HG03060 (cell line): ENCODE measurements at regions not wholly inside any gene's neighbourhood (a gene's known extent, or its start where the extent isn't known, plus 50 kb on each side); places are given as distances from the start of the nearest gene placed in this dataset.

Experiments
- ATAC-seq: cut with Tn5 transposase; IDR thresholded peaks from one replicate; pipeline ENCODE4 v1.9.1; 2021; ENCODE audit warnings: low read depth, moderate number of reproducible peaks; ENCODE audit not compliant: unreplicated experiment

GRCh38 chr1:208536212-208536611 is 292.0 kb upstream of the PLXNA2 start:
- ATAC-seq, result no peak

GRCh38 chr1:208537198-208537597 is 293.0 kb upstream of the PLXNA2 start:
- ATAC-seq, result no peak

- ATAC-seq, result no peak
Observed at GRCh38 chr1:208538078-208538477, 293.9 kb upstream of the PLXNA2 start.

GRCh38 chr1:208538587-208538986 is 294.4 kb upstream of the PLXNA2 start:
- no peak for ATAC-seq

- no peak for ATAC-seq
Observed at GRCh38 chr1:208540724-208541123, 296.5 kb upstream of the PLXNA2 start.

GRCh38 chr1:208541225-208541855 is 297.2 kb upstream of the PLXNA2 start:
- ATAC-seq, result no peak

- no peak for ATAC-seq
Observed at GRCh38 chr1:208542309-208542708, 298.1 kb upstream of the PLXNA2 start.

- no peak for ATAC-seq
Observed at GRCh38 chr1:208544053-208544452, 299.9 kb upstream of the PLXNA2 start.

GRCh38 chr1:208544794-208545193 is 300.6 kb upstream of the PLXNA2 start:
- ATAC-seq, result no peak

- ATAC-seq, result no peak
Observed at GRCh38 chr1:208551024-208551423, 306.8 kb upstream of the PLXNA2 start.

- ATAC-seq, result no peak
Observed at GRCh38 chr1:208551633-208552320, 307.6 kb upstream of the PLXNA2 start.

GRCh38 chr1:208552928-208553327 is 308.7 kb upstream of the PLXNA2 start:
- no peak for ATAC-seq

- ATAC-seq, result no peak
Observed at GRCh38 chr1:208556461-208556860, 312.3 kb upstream of the PLXNA2 start.

GRCh38 chr1:208557046-208557722 is 313.0 kb upstream of the PLXNA2 start:
- no peak for ATAC-seq

- no peak for ATAC-seq
Observed at GRCh38 chr1:208557723-208558094, 313.5 kb upstream of the PLXNA2 start.

GRCh38 chr1:208559597-208560329 is 315.6 kb upstream of the PLXNA2 start:
- ATAC-seq, result no peak

- ATAC-seq, result no peak
Observed at GRCh38 chr1:208562151-208562960, 318.2 kb upstream of the PLXNA2 start.

- no peak for ATAC-seq
Observed at GRCh38 chr1:208564466-208564865, 320.3 kb upstream of the PLXNA2 start.

GRCh38 chr1:208565756-208566440 is 321.7 kb upstream of the PLXNA2 start:
- no peak for ATAC-seq

GRCh38 chr1:208569181-208569580 is 325.0 kb upstream of the PLXNA2 start:
- ATAC-seq, result no peak
